ENCODE measurements at regions not wholly inside any gene's neighbourhood (a gene's known extent, or its start where the extent isn't known, plus 50 kb on each side); places are given as distances from the start of the nearest gene placed in this dataset.

GRCh38 chr3:76985645-76986044, 54.3 kb upstream of the ROBO2 start:
- SMC1A ChIA-PET (ENCODE audit: uncharacterized antibody, unreplicated experiment): no interaction called here
- TF ChIP-seq SREBF2 (IDR thresholded peaks at IDR 0.05; ENCODE audit: low read length) (no peak), SMARCA5 (IDR thresholded peaks at IDR 0.05) (no peak), NFYA (IDR thresholded peaks at IDR 0.05; ENCODE audit: borderline replicate concordance, low read depth, low read length) (no peak), ZNF592 (IDR thresholded peaks at IDR 0.05) (no peak), E2F8 (IDR thresholded peaks at IDR 0.05; ENCODE audit: low read depth, partially characterized antibody) (no peak), FOS (IDR thresholded peaks at IDR 0.05; ENCODE audit: borderline replicate concordance, extremely low read depth, insufficient read length) (no peak), PML (IDR thresholded peaks at IDR 0.05; ENCODE audit: low read length) (no peak), NFYB (IDR thresholded peaks at IDR 0.05; ENCODE audit: insufficient read depth, low read depth, low read length) (no peak), NFIC (IDR thresholded peaks at IDR 0.05; ENCODE audit: low read depth, low read length) (no peak), ZBTB4 (CRISPR knock-in tag; IDR thresholded peaks at IDR 0.05) (no peak), KLF5 (IDR thresholded peaks at IDR 0.05; ENCODE audit: partially characterized antibody) (no peak), ZNF24 (IDR thresholded peaks at IDR 0.05) (no peak), IKZF2 (IDR thresholded peaks at IDR 0.05) (no peak), CBX3 (IDR thresholded peaks at IDR 0.05; ENCODE audit: borderline replicate concordance, low read depth) (no peak), LARP7 (IDR thresholded peaks at IDR 0.05) (no peak), MEF2B (IDR thresholded peaks at IDR 0.05; ENCODE audit: partially characterized antibody, poor library complexity, severe bottlenecking) (no peak)

More at GRCh38 chr3:76985645-76986044, 54.3 kb upstream of the ROBO2 start:
- RAD21 ChIA-PET (ENCODE audit: unreplicated experiment): no interaction called here
- Histone ChIP-seq H4K20me1 (ENCODE audit: control insufficient read depth, insufficient read depth) (no peaks in the 10 kb centered on the region), H3K4me3 (no peak overlapping the region), H3K9me3 (replicated peaks; ENCODE audit: control insufficient read depth, insufficient read depth, low read length) (no peaks in the 10 kb centered on the region), H3K4me1 (ENCODE audit: control insufficient read depth, insufficient read depth, low read length) (no peaks in the 10 kb centered on the region), H3K9ac (ENCODE audit: control insufficient read depth, insufficient read depth, low read length) (no peak overlapping the region), H2AFZ (ENCODE audit: control insufficient read depth, low read depth, low read length) (no peak overlapping the region), H3K36me3 (ENCODE audit: control insufficient read depth in 2 of 2, insufficient read depth in 2 of 2, low read length in 1 of 2) (no peaks in the 10 kb centered on the region), H3K4me2 (ENCODE audit: control insufficient read depth, insufficient read depth) (no peak overlapping the region), H3K27me3 (replicated peaks in 1 of 2; ENCODE audit: control insufficient read depth in 2 of 2, insufficient read depth in 2 of 2, low read length in 1 of 2) (no peaks in the 10 kb centered on the region), H3K79me2 (ENCODE audit: control insufficient read depth, insufficient read depth, low read length) (no peaks in the 10 kb centered on the region), H3K27ac (ENCODE audit: control insufficient read depth, insufficient read depth) (no peak overlapping the region)
- in situ Hi-C loops (cut with MboI): no loop called here
- no TSS peak for BruUV-seq (replicated peaks)
- POLR2A ChIA-PET: no interaction called here
- FAIRE-seq (no peak), ATAC-seq (no peak), DNase-seq (ENCODE audit: low read depth, low spot score) (no peak)
- intact Hi-C loops (cut with micrococcal nuclease; ENCODE audit: unreplicated experiment): no loop called here
- CTCF ChIA-PET: no interaction called here
